ENCODE measurements at regions not wholly inside any gene's neighbourhood (a gene's known extent, or its start where the extent isn't known, plus 50 kb on each side); places are given as distances from the start of the nearest gene placed in this dataset.

GRCh38 chr9:95822583-95823431 lies 52.7 kb upstream of the ERCC6L2 start:
- DNase-seq = no peak

GRCh38 chr9:95822015-95822414 lies 53.5 kb upstream of the ERCC6L2 start:
- DNase-seq = no peak

DNA sequence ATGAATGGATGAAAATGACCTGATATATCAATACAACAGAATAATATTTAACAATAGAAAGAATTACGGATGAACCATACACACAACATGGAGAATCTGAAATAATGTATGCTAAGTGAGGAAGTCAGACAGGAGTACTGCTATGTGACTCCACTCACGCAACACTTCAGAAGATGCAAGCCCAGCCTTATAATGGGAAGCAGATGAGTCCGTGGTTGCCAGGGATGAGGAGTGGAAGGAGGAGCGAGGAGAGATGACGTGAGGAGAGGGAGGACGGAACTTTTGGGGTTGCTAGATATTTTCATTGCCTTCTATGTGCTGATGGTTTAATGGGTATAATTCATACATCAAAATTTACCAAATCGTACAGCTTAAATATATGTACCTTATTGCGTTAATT lies 55.4 kb upstream of the ERCC6L2 start:
- no peak for DNase-seq

- DNase-seq = no peak
These were observed 55.9 kb upstream of the ERCC6L2 start for GRCh38 chr9:95819636-95820035.

DNA sequence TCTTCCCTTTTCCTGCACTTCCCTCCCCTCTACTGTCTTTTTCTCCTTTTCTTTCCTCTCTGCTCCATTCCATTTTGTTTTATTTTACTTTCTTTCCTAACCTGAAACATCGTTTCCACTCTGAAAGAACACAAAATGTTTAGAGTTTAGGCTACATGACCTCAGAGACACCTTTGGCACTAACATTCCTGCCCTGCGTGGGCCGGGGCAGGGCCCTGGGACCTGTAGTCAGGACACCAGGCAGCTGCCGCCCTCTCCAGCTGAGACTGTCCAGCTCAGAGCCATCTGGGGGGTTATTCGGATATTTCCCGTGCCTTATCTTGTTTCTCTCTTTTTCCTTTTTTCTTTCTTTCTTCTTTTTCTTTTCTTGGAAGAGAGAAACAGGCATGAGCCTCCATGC lies 58.3 kb upstream of the ERCC6L2 start:
- DNase-seq = no peak

DNA sequence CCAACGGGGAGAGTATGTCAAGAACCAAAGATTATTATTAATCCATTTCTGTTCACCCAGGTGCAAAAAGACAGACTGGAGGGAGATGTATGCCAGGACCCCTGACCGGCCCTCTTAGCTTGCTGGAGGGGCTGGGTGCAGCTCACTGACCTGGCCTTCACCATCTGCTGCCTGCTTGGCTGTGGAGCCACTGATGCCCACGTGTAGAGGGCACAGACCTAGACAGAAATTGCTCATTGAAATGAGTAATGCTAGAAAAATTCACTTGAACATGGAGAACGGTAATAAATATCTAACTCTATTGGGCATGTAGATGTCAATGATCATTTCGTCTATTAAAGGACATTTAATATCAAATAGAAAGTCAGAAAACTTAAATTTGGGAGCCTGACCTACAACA lies 58.8 kb upstream of the ERCC6L2 start:
- DNase-seq = no peak

DNA sequence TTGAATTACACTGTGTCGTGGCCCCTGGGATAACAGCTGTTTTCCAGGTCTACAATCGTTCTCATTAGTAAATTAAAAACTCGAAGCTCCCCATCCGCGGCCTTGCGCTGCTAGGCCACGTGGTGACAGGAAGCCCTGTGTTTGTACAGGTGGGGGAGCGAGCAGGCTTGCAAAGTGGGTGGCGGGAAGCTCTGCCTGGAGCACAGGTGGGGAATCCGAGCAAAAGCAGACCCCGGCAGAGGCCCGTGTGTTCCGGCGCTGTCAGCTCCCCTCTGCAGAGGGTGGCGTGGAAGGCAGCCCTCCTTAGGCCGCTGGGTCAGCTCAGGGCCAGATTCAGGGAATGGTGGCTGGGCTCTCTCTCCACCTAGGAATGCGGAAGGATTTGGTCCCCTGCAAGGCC lies 59.5 kb upstream of the ERCC6L2 start:
- DNase-seq = no peak

DNA sequence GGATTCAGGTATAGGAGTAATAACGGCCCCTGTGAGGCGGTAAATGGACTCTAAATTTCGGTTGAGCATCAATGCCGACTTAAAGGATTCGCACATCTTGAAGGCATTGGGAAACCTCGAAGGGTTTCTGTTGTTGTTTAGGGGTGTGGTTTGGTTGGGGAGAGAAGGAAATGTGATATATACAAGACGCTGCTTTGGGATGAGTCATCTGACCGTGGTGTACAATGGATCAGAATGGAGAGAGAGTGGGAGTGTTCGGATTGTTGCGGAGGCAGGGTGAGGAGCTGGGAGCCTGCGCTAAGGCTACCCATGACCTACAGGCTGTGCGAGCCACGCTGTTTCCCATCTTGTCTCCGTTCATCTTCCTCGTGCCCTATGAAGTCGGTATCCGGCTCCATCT lies 60.4 kb upstream of the ERCC6L2 start:
- no peak for DNase-seq

- DNase-seq = no peak
These were observed 61.6 kb upstream of the ERCC6L2 start for GRCh38 chr9:95813923-95814322.

DNA sequence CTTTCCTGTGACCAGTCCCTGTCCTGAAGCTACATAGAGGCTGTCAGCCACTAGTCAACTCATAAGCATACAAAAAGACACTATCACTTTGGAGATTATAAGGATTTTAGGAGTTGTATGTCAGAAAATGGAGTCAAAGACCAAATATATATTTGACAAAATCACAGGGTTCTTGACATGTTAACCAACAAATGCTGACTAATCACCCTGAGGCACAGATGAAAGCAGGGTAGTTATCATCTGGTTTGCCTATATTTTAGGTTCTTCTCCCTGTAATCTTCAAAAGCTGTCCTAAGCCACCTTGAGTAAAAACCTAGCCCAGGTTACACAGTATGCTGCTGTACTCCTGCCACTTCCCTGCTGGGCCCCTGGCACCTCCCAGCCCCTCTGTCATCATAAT lies 64.7 kb upstream of the ERCC6L2 start:
- DNase-seq = no peak

DNA sequence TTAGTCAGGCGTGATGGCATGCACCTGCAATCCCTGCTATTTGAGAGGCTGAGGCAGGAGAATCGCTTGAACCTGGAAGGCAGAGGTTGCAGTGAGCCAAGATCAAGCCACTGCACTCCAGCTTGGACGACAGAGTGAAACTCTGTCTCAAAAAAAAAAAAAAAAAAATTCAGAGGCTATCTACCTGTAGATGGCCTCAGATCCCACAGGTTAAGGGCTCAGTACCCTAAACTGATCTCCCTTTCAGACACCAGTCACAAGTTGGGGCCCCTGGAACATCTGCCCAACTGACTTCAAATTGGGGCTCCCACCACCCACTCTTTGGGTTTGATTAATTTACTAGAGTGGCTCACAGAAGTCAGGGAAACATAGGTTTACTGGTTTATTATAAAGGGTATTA lies 65.4 kb upstream of the ERCC6L2 start:
- DNase-seq = no peak

DNA sequence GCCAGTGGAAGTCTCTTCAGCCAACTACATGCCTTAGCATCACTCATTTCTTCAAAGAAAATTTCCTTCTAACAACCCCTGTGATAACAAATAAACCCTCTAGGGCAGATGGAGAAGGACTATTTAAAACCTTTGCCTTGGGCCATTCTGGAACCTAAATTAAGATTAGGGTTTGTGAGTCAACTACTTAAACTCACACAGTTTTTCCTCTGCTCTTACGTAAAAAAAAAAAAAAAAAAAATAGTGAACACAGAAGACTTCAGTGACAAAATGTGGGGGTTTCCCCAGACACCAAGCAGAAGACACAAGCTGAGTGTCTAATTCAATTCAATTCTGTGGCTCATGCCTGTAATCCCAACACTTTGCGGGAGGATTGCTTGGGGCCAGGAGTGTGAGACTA lies 65.8 kb upstream of the ERCC6L2 start:
- no peak for DNase-seq

GRCh38 chr9:95808011-95808410 lies 67.5 kb upstream of the ERCC6L2 start:
- no peak for DNase-seq

DNA sequence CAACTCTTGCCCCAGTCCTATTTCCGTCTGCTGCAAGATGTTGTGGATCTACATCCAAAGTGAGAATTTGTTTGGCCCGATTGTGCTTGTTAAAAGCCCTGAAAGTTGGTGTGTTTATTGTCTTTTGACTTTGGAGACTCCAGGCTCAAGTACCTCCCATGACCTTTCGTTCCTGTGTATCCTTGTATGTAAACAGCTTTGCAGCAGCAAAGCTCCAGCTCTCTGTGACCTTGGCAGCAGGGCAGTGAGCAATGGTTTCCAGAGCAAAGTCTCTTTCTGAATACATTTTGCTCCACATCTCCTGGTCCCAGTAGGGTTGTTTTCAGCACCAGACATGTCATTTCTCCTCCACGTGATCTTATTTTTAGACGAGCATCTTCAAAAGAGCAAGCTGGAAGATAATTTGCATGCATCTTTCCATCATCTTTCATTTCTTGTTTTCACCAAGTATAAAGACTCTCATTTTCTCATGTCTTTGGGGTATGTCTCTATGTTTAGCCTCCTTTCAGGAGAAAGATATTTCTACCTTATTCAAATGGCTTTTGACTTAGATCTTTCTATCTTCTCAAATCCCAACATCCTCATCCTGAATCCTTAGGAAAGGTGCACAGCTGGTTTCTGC lies 68.1 kb upstream of the ERCC6L2 start:
- no peak for DNase-seq

DNA sequence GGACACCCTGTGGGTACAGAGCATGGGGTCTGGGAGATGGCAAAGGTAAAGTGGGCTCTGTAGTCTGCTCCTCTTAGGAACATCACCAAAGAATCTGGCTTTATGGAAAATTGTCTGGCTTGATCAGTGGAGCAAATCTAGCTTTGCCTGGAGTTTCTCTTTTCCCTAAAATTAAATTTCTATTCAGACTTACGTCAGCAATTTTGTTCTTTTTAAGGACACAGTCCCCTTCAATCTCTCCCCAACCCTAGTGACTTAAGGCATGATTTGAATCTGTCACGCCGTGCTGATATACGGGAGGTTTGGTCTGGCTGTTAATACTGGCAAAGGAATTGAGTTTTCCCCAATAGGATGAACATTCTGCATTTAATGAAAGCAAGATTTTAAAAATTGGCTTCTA lies 72.3 kb upstream of the ERCC6L2 start:
- no peak for DNase-seq

GRCh38 chr9:95801797-95802196 lies 73.7 kb upstream of the ERCC6L2 start:
- DNase-seq = no peak

DNA sequence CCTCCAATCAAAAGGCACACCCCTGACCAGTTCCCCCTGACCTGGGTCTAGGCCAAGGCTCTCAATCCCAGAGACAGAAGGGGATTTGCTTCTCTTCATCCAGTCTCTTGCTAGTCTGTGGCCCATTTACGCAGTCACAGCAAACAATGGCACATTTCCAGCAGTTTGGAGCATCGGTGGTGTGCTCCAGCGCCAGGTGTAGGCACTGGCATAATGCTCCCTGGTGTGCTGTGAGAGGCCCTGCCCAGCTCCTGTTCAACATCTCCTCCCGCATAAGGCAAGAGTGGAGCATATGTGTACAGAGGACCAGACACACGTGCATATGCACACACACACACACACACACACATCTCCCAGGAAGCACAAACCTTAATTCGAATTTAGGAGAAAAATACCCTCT lies 79.5 kb upstream of the ERCC6L2 start:
- DNase-seq = no peak

GRCh38 chr9:95793924-95794828 lies 81.3 kb upstream of the ERCC6L2 start:
- DNase-seq = no peak

DNA sequence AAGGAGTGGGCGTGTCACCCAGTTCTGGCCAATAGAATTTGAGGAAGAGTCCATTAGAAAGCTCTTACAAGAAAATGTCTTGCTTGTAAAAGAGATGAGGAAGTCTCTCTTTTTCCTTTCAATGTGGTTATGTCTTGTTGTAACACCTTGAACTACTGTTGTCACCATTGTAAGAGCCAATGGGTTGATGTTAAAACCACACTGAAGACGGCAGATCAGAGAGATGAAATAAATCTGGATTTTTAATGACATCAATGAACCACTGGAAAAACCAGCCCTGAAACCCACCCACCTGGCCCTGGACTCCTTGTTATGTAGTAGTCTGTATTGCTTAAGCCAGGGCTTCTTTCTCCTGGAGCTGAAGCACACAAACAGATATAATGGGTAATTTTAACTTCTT lies 83.8 kb upstream of the ERCC6L2 start:
- no peak for DNase-seq

DNA sequence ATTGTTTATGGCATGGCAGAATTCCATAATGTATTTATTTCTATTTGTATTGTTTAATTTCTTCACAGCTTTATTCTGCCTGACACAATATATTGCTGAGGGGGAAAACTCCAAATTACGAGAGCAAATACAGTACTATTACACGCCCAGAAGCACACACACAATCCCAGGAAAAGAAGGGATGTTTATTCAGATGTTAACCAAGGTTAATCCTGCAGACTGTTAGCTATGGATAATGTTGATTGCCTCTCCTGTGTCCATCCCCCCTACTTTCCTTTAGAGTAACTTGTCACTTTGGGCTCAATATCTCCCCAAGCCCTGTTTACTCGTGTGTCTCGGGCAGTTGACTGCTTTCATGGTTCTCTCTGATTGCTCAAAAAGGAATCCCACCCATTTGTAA lies 84.2 kb upstream of the ERCC6L2 start:
- DNase-seq = no peak

GRCh38 chr9:95788521-95788991 lies 86.9 kb upstream of the ERCC6L2 start:
- DNase-seq = no peak

GRCh38 chr9:95788021-95788420 lies 87.5 kb upstream of the ERCC6L2 start:
- no peak for DNase-seq

DNA sequence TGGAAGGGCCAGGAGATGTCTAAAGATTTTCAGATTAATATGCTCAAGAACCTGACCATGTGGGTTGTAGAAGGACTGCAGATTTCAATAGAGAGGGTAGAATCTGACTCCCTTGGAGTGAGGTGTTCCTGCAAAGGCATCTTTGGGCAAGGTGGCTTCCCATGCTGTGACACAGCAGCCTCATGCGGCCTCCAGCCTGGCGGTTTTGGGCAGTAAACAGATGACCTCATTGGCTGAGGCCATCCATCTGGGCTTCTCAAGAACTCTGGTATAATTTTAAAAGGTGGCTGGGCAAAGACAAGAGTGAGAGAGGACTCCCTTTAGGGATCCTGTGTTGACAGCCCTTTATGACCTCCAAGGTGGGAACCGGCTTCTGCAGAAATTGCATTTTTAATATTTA lies 90.3 kb upstream of the ERCC6L2 start:
- DNase-seq = no peak

DNA sequence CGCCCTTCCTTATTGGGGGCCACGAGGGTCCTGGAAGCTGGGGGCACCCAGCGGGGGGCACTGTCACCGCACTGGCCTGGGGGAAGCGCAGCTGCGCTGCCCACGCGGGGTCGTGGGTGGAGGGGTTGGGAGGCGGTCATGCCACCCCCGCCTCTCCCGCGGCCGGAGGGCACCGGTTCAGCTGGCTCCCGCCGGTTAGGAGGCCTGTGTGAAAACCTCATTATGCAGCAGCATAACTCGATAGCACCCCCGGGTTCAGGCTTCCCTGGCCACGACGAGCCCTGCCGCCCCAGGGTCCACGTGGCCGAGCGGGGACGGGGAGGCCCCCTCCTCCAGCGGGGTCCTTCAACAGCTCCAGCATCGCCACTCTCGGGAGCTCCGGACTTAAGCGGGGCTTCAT lies 91.2 kb upstream of the ERCC6L2 start:
- no peak for DNase-seq

All from activated T-cell treated with anti-CD3 and anti-CD28 coated beads for 4 hours (primary cell).